Thoracic aorta (tissue), 2 donors: ENCODE measurements at regions not wholly inside any gene's neighbourhood (a gene's known extent, or its start where the extent isn't known, plus 50 kb on each side); places are given as distances from the start of the nearest gene placed in this dataset.

Experiments
- ATAC-seq: fragments of 150-250 bp; one replicate; pipeline ENCODE4 v1.8.0; 2017; ENCODE audit warnings: low read depth; ENCODE audit not compliant: insufficient number of reproducible peaks, low FRiP score
- DNase-seq: peaks from one replicate; pipeline ENCODE4 v3.0.0-alpha.2; 2020; ENCODE audit warnings: low spot score
- H3K27ac ChIP-seq, 2 donors: fragments of 200-600 bp; sonication (generic); 1 replicate in 1 of 2; 2 replicates in 1 of 2; pipeline ENCODE4 v1.5.1; 2016; ENCODE audit warnings: mild to moderate bottlenecking in 2 of 2, moderate library complexity in 2 of 2
- H3K27me3 ChIP-seq: fragments of 200-600 bp; sonication (generic); replicated peaks from 2 replicates; pipeline ENCODE4 v1.6.0; 2016; ENCODE audit warnings: mild to moderate bottlenecking; ENCODE audit not compliant: insufficient read depth
- H3K36me3 ChIP-seq: fragments of 200-600 bp; sonication (generic); one replicate; pipeline ENCODE4 v1.5.1; 2016
- H3K4me1 ChIP-seq, 2 donors: fragments of 200-600 bp; sonication (generic); 1 replicate in 1 of 2; 2 replicates in 1 of 2; pipeline versions ENCODE4 v1.5.1 to v1.6.0; 2016; ENCODE audit warnings: low read depth in 2 of 2, mild to moderate bottlenecking in 1 of 2; ENCODE audit not compliant: control insufficient read depth in 1 of 2
- H3K4me3 ChIP-seq: fragments of 200-600 bp; sonication (generic); 2 replicates; pipeline ENCODE4 v1.5.1; 2016; ENCODE audit warnings: mild to moderate bottlenecking
- H3K9me3 ChIP-seq: fragments of 200-600 bp; sonication (generic); 2 replicates; pipeline ENCODE4 v1.5.1; 2016
- CTCF ChIP-seq: fragments of 200-600 bp; sonication (generic); IDR thresholded peaks from one replicate; pipeline ENCODE4 v1.5.1; 2019; ENCODE audit warnings: antibody characterized with exemption

GRCh38 chr3:130834476-130834875 is 59.4 kb upstream of the ATP2C1 start:
- no peak for TF ChIP-seq CTCF
- Histone ChIP-seq H3K27me3 (no peaks in the 10 kb centered on the region), H3K27ac (no peak overlapping the region), H3K4me3 (no peak overlapping the region), H3K9me3 (no peaks in the 10 kb centered on the region), H3K36me3 (no peaks in the 10 kb centered on the region), H3K4me1 (peaks cover 2 to 8% of the 10 kb centered on the region in 2 donors)
- DNase-seq (no peak), ATAC-seq (no peak)

GRCh38 chr3:130835483-130835882 is 58.4 kb upstream of the ATP2C1 start:
- no peak for TF ChIP-seq CTCF
- Histone ChIP-seq H3K27me3 (no peaks in the 10 kb centered on the region), H3K4me1 (peaks cover 6 to 16% of the 10 kb centered on the region in 2 donors), H3K27ac (no peak overlapping the region), H3K4me3 (no peak overlapping the region), H3K9me3 (no peaks in the 10 kb centered on the region), H3K36me3 (no peaks in the 10 kb centered on the region)
- ATAC-seq (no peak), DNase-seq (no peak)

GRCh38 chr3:130838898-130839600 is 54.8 kb upstream of the ATP2C1 start:
- H3K4me1 ChIP-seq, result peaks cover 6 to 16% of the 10 kb centered on the region in 2 donors
- peak overlapping the region; percentile 51 to 67 for H3K27ac ChIP-seq
- no peak for TF ChIP-seq CTCF

GRCh38 chr3:130839813-130840212 is 54.1 kb upstream of the ATP2C1 start:
- no peak for TF ChIP-seq CTCF
- ATAC-seq (no peak), DNase-seq (no peak)
- H3K4me3 ChIP-seq, result peak overlapping the region; percentile 6
- H3K36me3 ChIP-seq, result no peaks in the 10 kb centered on the region
- no peaks in the 10 kb centered on the region for H3K27me3 ChIP-seq
- H3K4me1 ChIP-seq, result peaks cover 6 to 16% of the 10 kb centered on the region in 2 donors
- no peaks in the 10 kb centered on the region for H3K9me3 ChIP-seq
- peak overlapping the region; percentile 51 to 67 for H3K27ac ChIP-seq

More at GRCh38 chr3:130838898-130839600, 54.8 kb upstream of the ATP2C1 start:
- Histone ChIP-seq H3K27me3 (no peaks in the 10 kb centered on the region), H3K4me3 (peak overlapping the region; percentile 6), H3K9me3 (no peaks in the 10 kb centered on the region), H3K36me3 (no peaks in the 10 kb centered on the region)
- no peak for ATAC-seq
- DNase-seq, result no peak

- H3K9me3 ChIP-seq, result no peaks in the 10 kb centered on the region
- no peak for ATAC-seq
- H3K27me3 ChIP-seq, result no peaks in the 10 kb centered on the region
- H3K36me3 ChIP-seq, result no peaks in the 10 kb centered on the region
- H3K4me1 ChIP-seq, result peaks cover 6 to 16% of the 10 kb centered on the region in 2 donors
- no peak for TF ChIP-seq CTCF
- no peak overlapping the region for H3K27ac ChIP-seq
- DNase-seq, result no peak
- no peak overlapping the region for H3K4me3 ChIP-seq
These were observed 52.5 kb upstream of the ATP2C1 start for GRCh38 chr3:130841357-130841756.
